Hematopoietic multipotent progenitor cell treated with erythropoietin and hydrocortisone succinate and interleukin-3 and kit ligand, for 4 days (in vitro differentiated cells): ENCODE measurements at regions not wholly inside any gene's neighbourhood (a gene's known extent, or its start where the extent isn't known, plus 50 kb on each side); places are given as distances from the start of the nearest gene placed in this dataset.
"Not testable (repeated sequence)": the region's sequence is repeated elsewhere in the genome, so short reads cannot be mapped to it uniquely, and the experiment has no call there.

Source experiments
- DNase-seq: peaks from one replicate; pipeline ENCODE4 v3.0.0-alpha.2; 2015

DNA sequence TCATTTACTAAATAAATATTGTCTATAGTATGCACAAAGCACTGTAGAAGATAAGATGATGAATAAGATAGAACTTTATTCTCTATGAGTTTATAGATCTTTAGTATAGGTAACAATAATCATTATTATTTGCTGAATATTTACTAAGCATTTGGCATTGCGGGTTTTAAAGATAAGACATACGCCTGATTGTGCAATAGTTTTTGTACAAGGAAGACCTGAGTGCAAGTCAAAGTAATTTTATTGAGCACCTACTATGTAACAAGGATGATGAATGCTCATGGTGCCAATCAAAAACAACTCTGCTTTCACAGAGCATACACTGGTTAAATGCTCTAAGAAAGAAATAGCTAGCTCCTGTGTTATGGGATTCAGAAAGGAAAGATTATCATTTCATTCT lies 1461.7 kb upstream of the FLRT2 start:
- no peak for DNase-seq

DNA sequence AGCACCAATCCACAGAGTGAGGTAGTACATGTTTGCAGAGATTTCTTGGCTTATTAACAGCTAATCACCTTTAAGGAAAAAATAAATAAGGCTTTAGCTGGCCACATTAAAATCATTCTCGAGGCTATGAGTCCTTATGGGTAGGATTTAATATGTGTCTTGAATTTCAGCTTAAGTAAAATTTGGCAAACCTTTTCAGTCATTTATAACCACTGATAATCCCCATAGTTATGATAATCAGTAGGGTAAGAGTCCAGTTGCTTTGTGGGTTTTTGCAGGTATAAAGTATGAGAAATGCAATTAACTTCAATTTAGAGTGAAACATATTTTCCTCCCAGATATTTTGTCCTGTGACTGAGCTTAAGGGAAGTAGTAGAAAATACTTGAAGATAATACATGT lies 1458.9 kb upstream of the FLRT2 start:
- DNase-seq: no peak

- no peak for DNase-seq
Observed at GRCh38 chr14:84074626-84075025, 1455.3 kb upstream of the FLRT2 start.

DNA sequence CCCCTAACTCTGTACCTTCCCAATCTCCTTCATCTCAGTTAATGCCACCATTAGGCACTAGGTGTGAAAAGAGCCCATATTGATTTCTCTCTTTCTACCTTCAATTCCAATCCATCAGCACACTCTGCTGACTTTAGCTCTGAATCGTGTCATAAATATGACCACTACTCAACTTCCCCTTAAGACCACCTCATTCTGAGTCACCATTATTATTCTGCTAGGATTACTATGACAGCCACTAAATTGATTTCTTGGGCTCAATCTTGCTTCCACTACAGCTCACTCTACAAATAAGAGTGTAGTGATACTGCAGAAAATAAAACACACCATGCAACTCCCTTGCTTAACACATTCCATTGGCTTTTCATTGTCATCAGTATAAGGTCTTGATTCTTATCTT lies 1449.0 kb upstream of the FLRT2 start:
- DNase-seq: no peak

GRCh38 chr14:84084056-84084630 lies 1445.8 kb upstream of the FLRT2 start:
- no peak for DNase-seq

GRCh38 chr14:84085493-84085892 lies 1444.5 kb upstream of the FLRT2 start:
- no peak for DNase-seq

DNA sequence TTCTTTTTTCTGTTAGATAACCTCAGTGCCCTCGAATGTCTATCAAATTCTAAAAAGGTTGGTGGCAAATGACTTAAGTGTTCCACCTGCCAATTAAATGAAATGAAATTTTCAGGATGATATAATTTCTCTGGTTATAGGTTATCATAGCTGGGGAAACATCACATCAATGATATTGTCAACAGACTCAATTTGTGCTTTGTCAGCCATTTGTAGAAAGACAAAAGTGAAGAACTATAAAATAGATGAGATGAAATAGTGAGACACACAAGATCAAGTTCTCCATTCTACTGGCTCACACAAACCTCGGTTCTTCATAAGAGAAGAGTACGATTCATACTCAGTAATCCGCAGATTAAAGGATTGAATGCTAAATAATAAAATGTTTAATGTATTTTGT lies 1443.2 kb upstream of the FLRT2 start:
- no peak for DNase-seq

- DNase-seq: no peak
Observed at GRCh38 chr14:84087986-84088531, 1441.9 kb upstream of the FLRT2 start.

GRCh38 chr14:84090837-84091236 lies 1439.1 kb upstream of the FLRT2 start:
- DNase-seq: no peak

DNA sequence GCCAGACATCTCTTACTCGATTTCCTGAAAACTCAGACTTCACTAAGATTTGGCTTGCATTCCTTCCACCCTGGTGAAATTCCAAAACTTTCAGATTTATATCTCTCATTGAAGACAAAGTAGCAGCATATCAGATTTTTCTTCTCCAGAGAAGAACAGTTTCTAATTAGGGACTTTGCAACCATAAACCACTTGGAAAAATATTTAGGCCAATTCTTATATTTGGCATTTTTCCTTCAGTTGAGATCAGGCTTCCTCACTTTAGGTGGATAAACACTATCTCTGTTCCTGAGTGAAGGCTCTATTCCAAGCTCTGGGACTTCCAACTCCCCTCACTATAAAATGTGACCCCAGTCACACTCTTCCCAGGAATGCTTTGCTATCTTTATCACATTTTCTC lies 1434.3 kb upstream of the FLRT2 start:
- DNase-seq: no peak

- no peak for DNase-seq
Observed at GRCh38 chr14:84098261-84098660, 1431.7 kb upstream of the FLRT2 start.

GRCh38 chr14:84099560-84099959 lies 1430.4 kb upstream of the FLRT2 start:
- not testable (repeated sequence) for DNase-seq

GRCh38 chr14:84107835-84108343 lies 1422.1 kb upstream of the FLRT2 start:
- DNase-seq: no peak

DNA sequence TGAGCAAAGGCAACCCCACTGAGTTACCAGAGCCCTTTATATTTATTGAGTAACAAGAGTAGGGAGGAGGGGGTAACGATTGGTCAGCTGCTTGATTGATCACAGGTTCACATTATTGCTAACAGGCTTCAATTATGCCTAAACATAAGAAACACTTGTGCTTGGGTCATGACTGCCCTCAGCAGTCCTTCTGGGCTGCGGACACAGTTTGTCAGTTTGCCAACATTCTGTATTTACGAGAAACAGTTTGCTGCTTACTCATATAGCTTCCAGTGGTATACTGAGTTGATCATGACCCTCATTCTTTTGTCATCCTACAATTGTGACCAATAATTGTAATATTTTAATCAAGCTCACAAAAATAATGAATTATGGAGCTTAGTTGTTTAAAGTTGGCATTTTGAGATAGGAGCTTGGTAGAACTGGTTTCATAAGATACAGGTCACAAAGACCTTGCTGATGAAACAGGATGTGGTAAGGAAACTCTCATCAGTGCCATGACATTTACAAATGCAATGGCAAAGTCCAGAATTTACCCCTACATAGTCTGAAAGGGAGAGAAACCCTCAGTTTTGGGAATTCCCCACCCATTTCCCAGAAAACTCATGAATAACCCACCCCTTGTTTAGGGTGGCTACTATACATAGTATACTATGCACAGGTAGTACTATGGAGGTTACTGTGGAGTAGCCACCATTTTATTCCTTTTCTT lies 1421.0 kb upstream of the FLRT2 start:
- no peak for DNase-seq

DNA sequence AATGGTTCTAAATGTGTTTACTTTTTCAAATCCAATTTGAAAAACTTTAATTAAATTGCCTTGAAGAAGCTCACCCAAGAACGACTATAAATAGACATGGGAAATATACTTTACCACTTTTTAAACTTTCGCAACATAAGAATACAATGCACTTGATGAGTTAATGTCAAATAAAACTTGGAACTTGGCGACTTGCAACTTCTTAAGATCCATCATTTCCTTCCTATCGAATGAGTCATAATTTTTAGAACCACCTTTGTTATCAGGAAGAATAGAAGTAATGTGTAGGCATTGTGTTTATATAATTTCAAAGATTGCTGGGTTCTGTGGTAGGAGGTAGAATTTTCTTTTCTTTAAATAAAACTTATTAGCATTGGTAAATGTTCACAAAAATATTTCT lies 1417.4 kb upstream of the FLRT2 start:
- no peak for DNase-seq

DNA sequence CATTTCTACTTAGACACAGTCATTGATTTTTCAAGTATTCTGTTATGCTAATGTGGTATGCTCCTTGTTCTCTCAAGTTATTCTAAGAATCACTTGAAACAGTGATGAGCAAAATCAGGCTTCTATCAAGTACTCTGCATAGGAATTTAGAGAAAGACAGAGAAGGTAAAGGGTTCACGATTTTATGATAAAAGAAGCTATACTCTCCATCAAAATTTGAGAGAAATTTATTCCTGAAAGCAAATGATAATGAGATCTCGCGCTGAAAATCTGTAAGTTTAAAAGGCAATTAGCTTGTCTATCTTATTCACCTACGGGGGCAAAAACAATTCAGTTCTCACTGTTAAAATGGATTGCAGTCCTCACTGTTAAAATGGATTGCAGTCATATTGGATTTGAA lies 1404.3 kb upstream of the FLRT2 start:
- DNase-seq: no peak

GRCh38 chr14:84127495-84127894 lies 1402.4 kb upstream of the FLRT2 start:
- DNase-seq: no peak

DNA sequence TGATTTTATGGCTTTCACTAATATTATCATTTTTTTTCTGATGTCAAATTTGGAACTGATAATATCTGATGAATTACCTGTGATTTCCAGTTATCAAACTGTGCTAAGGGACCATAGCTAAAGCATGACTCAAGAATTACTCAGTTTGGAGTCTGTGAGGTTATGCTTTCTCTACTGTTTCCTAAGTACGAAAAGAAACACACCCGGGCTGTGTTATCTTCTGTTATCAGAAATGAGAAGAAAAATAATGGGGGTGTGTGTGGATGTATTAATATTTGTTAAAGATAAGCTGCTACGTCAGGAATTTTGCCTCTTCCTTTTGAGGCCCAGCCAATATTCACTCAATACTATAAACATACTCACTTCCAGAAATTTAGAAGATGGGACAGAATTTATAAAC lies 1401.9 kb upstream of the FLRT2 start:
- no peak for DNase-seq

DNA sequence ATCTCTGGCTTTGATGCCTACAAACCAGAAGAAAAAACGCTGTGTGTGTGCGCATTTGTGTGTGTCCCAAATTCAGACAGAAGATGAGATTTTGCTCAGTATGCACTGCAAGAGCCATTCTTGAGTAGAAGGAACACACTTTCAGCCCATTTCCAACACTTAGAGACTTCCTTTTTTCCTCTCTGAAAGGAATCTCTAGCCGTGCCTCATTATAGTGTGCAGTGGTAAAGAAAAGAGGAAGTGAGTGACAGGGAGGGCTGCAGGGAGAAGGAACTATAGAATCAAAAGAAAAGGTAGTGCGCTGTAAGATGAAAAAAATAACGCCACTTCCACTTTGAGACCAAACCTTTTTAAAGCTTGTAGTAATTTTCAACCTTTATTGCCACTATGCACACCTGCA lies 1400.9 kb upstream of the FLRT2 start:
- DNase-seq: peak; percentile 75

GRCh38 chr14:84129941-84130340 lies 1400.0 kb upstream of the FLRT2 start:
- DNase-seq: no peak

DNA sequence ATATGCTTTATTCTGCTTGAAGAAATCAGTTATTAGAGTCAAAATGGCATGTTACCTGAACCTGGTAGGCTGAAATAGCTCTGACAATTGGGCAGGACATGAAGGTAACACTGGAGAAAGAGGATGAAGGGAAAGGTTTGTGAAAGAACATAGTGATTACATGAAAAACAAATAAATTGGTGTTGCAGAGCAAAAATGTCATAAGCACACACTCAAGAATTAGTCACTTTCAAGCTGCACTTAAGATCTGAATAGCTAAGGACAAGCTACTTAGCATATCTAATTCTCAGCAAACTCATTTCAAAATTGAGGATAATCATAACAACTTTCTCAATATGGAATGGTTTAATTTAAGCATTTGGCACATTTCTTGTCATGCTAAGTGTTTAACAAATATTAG lies 1398.0 kb upstream of the FLRT2 start:
- no peak for DNase-seq

- no peak for DNase-seq
Observed at GRCh38 chr14:84144166-84144565, 1385.8 kb upstream of the FLRT2 start.

DNA sequence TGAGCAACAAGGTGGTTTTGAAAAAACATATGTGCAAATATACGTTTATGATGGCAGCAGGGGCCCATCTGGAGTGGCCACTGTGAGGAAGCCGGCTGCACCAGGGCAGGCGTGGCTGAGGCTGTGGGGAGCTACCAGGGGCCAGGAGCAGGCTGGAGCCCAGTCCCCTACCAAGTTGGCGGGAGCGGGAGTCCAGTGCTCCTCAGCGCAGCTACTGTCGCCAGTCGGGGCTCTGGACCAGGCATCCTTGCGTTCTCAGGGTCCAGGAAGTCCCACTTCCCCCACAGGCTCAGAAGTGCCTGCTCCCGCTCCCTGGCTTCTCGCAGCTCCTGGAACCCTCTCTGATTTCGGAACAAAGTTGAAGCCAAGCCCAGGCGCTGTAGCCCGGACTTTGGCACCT lies 1377.5 kb upstream of the FLRT2 start:
- DNase-seq: no peak

- DNase-seq: no peak
Observed at GRCh38 chr14:84162633-84163032, 1367.3 kb upstream of the FLRT2 start.

DNA sequence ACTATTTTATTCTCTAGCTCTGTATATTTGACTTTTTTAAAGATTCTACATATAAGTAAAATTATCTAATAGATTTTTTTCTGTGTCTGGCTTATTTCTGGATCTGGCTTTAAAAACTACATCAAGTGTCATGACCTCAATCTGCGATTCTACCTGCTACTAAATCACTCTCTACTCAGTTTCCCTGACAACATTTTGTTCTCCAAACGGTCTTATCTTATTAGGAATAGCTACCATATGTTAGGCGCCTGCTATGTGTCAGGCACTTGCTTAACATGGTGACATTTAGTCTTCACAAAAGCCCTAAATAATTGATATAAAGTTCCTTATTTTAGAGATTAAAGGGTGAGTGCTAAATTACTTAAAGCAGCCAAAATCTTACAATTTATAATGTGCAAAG lies 1362.9 kb upstream of the FLRT2 start:
- no peak for DNase-seq
